ENCODE measurements at regions not wholly inside any gene's neighbourhood (a gene's known extent, or its start where the extent isn't known, plus 50 kb on each side); places are given as distances from the start of the nearest gene placed in this dataset.

DNA sequence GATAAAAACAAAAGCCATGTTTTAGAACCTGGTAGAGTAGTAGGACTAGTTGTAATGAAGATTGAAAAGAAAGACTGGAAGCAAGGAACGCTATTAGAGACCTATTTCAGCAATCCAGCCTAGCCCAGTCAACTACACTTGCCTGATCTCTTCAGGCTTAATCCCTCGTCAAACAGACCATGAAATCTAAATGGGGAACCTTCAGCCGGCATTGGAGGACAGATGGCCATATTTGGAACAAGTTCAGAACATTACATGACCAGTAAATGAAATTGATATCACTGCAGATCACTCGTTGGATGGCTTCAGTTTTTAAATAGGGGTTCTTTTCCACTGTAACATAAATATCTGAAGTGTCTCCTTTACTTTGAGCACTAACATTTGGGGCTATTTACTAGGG, 84.8 kb upstream of the WDR44 start:
- TF ChIP-seq, protein P1, sequence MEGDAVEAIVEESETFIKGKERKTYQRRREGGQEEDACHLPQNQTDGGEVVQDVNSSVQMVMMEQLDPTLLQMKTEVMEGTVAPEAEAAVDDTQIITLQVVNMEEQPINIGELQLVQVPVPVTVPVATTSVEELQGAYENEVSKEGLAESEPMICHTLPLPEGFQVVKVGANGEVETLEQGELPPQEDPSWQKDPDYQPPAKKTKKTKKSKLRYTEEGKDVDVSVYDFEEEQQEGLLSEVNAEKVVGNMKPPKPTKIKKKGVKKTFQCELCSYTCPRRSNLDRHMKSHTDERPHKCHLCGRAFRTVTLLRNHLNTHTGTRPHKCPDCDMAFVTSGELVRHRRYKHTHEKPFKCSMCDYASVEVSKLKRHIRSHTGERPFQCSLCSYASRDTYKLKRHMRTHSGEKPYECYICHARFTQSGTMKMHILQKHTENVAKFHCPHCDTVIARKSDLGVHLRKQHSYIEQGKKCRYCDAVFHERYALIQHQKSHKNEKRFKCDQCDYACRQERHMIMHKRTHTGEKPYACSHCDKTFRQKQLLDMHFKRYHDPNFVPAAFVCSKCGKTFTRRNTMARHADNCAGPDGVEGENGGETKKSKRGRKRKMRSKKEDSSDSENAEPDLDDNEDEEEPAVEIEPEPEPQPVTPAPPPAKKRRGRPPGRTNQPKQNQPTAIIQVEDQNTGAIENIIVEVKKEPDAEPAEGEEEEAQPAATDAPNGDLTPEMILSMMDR (IDR thresholded peaks at IDR 0.05): no peak
- TF ChIP-seq POLR2A (IDR thresholded peaks at IDR 0.05): no peak

All from stomach (tissue), 4 donors.